H54 (cell line): ENCODE measurements at regions not wholly inside any gene's neighbourhood (a gene's known extent, or its start where the extent isn't known, plus 50 kb on each side); places are given as distances from the start of the nearest gene placed in this dataset.
A peak's percentile ranks its signal among the peaks of the same experiment; 100 is the strongest.

Experiments
- DNase-seq: peaks from one replicate; pipeline ENCODE4 v3.0.0; 2011; ENCODE audit warnings: low spot score, mixed read lengths; ENCODE audit not compliant: insufficient read length
- FAIRE-seq: peaks from 3 replicates; lab custom pipeline; 2011; peaks lifted over from hg19 to GRCh38; lab: Jason Lieb, UNC
- POLR2A ChIP-seq: IDR thresholded peaks from 2 replicates; pipeline ENCODE4 v1.6.1; 2011; ENCODE audit warnings: low read depth, mild to moderate bottlenecking, low read length

DNA sequence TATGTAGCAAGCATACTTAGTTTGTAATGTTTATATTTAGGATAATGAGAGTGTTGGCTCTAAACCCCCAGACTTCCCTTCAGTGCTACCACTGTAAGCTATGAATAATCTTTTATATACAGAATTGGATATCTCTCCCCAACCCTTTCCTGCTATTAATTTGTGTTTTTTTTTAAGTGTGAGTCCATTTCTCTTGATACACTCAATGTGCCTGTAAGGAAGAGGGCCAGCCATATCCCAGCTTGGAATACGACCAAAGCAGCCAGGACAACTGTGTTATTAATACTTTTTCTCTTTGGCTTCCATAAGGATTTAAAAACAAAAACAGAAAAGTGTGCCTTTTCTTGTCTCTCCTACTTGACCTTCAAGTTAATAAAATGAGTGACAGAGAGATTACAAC, 116.7 kb downstream of the SNAPC1 start:
- no peak for FAIRE-seq
- TF ChIP-seq POLR2A, result no peak
- DNase-seq, result no peak

DNA sequence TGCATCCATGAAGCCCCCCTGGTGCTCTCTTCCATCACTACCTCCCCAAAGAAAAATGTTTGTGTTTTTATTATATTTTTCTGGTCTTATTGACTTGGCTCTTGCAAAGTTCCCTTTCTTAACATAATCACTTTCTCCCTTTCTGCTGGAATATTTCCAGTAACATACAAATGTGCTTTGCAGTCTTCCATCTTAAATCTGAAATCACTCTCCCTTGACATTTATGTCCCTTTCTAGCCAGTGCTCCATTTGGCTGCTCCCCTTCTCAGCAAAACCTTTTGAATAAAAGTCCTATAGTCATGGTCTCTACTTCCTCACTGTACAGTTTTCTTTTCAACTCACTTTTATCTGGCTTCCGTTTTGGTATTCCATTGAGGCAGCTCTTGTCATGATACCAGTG, 118.8 kb downstream of the SNAPC1 start:
- TF ChIP-seq POLR2A, result no peak
- DNase-seq, result no peak
- FAIRE-seq, result no peak

DNA sequence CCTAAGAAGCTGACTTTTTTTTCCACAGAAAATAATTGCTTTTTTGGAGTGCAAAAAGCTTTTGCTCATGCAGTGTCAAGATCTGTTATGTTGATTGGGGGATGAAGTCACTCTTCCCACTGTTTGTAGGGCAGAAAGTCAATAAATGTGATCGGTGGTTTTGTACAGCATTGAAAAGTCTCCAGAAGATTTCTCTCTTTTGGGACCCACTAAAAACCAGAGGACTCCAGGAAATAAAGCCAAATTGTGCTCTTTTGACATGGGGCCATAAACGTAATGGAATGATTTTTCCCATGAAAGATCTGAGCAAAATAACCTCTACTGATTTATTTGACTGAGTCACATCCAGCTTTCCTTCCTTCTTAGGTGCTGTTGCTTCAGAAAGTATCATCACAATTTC, 122.5 kb downstream of the SNAPC1 start:
- DNase-seq (no peak), FAIRE-seq (no peak)
- no peak for TF ChIP-seq POLR2A

DNA sequence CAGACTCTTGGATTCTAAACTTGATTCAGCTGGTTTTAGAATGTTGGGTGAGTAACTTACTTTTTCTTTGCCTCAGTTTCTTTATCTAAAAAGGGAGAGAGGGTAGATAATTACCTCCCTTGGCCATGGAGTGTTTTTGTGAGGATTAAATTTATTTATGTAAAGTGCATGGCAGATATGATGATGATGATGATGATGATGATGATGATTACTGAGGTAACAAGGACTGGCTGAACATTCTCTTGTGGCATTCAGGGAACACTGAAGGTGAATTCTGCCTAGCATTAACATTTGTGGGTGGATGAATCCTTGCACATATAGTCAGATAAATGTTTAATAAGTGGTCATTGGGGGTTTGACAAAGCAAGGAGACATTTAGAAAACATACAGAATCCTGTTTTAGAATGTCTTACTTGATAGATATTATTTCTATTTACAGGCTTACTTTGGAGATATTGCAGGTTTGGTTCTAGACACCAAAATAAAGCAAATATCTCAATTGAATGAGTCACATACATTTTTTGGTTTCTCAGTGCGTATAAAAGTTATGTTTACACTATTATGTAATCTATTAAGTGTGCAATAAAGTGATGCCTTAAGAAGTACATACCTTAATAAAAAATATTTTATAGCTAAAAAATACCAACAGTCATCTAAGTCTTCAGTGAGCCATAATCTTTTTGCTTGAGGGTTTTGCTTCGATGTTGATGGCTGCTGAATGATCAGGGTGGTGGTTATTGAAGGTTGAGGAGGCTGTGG, 123.2 kb downstream of the SNAPC1 start:
- no peak for TF ChIP-seq POLR2A
- DNase-seq (no peak), FAIRE-seq (no peak)

DNA sequence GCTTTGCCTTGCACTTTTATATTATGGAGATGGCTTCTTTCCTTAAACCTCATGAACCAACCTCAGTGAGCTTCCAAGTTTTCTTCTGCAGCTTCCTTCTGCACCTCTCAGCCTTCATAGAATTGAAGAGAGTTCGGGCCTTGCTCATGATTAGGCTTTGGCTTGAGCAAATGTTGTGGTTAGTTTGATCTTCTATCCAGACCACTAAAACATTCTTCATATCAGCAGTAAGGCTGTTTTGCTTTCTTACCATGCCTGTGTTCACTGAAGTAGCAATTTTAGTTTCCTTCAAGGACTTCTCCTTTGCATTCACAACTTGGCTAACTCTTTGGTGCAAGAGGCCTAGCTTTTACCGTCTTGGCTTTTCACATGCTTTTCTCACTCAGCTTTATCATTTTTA, 125.4 kb downstream of the SNAPC1 start:
- no peak for TF ChIP-seq POLR2A
- FAIRE-seq, result no peak
- no peak for DNase-seq

DNA sequence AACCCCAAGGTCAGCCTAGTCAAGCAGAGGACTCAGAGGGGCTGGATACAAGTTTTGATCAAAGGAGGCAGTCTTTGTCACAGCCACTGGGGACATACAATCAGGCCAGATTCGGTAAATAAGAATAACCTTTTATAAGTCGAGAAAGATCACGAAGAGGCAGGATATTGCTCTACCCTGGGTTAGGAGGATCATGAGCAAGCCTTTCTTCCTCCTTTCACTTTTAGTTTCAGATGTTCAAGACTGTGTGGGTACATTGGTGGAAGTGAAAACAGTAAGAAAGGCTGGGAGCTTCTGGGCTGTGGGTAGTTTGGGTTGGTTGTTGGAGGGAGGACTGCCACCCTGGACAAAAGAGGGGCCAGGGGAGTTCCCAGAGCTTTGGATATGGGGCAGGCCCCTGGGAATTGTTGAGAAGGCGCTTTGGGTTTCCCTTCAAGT, 127.7 kb downstream of the SNAPC1 start:
- FAIRE-seq, result no peak
- no peak for DNase-seq
- no peak for TF ChIP-seq POLR2A

DNA sequence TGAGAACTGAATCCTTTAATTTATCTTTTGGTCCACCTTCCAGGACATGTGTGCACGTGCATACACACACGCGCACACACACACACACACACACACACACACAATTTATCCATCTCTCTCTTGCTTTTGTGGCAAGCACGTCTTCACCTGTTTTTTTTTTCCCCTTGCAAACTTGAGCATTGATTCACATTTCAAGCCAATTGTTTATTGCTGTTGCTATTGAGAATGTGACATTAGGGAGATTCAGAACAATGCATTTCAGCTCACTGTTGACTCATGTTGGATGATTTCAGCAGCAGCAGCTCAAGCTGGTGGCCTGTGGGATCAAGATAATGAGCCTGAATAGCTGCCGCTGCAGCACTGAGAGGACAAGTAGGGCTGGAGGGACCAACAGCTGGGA, 128.9 kb downstream of the SNAPC1 start:
- no peak for TF ChIP-seq POLR2A
- DNase-seq, result no peak
- FAIRE-seq, result no peak

DNA sequence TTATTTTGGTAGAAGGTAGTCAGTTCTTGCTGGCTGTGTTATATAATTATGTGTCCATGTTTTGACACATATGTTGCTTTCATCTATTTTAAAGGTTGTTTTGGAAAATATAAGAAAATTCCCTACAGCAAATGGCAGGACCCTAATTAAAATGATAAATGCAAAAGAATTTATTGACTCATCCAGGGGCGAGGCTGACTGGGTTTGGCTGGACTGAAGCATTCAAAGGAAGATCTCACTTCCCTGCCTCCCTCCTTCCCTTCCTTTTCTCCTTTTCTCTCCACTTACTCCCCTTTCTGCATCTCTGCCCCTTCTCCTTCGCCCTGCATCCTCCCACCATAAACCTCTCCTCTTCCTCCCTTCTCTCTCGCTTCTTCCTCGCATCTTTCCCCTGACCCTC, 129.6 kb downstream of the SNAPC1 start:
- FAIRE-seq (no peak), DNase-seq (no peak)
- TF ChIP-seq POLR2A, result no peak

DNA sequence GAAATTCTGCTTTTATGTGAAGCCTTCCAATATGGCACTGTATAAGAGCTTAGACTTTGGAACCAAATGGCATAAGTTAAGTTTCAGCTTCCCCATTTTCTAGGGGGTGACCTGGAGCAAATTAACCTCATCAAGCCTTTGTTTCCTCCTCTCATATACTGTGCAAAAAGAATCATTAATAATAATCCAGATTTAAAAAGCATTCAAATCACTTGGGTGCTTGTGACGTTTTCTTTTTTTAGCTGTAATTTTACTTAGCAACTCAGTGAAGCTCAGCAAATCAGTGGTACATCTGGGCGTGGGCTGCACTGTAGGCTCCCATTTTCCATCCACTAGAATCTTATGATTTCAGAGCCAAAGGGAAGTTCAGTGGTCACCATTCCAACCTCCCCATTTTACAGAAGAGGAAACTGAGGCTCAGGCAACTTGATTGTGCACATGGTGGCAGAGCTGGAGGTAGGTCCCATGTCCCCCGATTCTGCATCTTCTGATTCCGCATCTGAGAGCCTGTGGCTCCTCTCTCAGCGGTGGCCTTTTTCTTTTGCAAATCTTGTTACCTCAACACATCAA, 131.2 kb downstream of the SNAPC1 start:
- FAIRE-seq, result no peak
- DNase-seq, result no peak

DNA sequence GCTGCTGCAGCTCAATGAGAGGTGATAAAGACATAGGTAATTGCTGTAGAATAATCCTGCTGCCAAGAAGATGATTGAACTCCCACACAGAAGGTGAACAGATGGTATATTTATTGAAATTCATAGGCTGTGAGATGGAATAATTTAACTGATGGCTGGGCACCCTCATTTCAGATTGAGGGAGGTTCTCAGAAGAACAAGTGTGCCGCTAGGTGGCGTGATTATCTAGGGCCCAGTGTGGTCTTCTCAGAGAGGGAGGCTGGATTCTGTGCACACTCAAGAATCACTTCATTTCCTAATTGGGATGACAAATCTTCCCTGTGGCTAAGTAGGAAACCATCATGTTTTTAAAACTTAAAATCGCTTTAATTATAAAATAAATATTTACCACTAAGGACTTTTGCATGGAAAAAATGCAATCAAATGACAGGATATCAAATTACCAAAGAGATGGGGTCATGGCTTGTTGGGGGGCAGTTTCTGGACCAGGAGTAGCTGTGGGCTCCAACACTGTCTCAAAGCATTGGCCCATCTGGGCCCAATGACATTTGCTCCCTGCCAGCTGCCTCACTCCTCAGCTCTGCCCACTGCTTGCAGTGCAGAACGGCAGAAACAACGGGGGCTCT, 132.3 kb downstream of the SNAPC1 start:
- FAIRE-seq, result peak; percentile 81
- no peak for TF ChIP-seq POLR2A
- DNase-seq, result peak; percentile 30

More for the DNA sequence above, 131.2 kb downstream of the SNAPC1 start:
- TF ChIP-seq POLR2A, result no peak

DNA sequence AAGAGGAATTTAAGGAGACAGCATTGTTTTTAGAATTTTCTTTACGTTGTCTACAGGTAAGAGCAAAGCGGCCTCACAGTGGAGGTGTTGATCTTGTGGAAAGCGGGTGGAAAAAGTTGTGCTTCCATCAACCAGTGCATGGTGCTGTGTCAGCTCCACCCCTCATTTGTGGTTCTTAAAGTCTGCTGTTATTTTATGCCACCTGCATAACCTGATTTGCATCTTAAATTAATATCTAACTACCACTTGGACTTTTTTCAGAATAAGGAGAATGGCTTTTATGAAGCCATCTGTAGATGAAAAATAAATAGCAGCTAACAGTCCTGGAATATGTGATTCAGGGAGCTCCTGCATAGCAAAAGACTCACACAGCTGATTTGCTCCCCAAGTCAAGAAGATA, 135.1 kb downstream of the SNAPC1 start:
- no peak for TF ChIP-seq POLR2A
- DNase-seq (no peak), FAIRE-seq (no peak)

DNA sequence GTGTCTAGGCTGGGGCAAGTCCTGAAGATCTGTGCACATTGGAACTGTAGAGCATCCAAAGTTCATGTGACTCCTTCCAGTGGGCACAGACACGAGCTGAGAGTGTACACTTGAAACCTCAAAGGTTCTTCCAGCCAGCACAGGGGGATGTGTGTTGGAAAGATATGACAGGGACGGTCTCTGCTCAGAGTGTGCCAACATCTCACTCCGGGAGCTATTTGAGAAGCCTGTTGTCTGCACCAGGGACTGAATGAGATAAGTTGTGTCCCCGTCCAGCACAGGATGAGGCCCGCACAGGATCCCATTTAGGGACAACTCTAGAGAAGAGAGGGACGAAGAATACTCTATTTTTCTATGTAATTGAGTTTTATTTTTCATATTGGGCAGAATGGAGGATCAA, 136.3 kb downstream of the SNAPC1 start:
- DNase-seq (no peak), FAIRE-seq (no peak)
- no peak for TF ChIP-seq POLR2A

DNA sequence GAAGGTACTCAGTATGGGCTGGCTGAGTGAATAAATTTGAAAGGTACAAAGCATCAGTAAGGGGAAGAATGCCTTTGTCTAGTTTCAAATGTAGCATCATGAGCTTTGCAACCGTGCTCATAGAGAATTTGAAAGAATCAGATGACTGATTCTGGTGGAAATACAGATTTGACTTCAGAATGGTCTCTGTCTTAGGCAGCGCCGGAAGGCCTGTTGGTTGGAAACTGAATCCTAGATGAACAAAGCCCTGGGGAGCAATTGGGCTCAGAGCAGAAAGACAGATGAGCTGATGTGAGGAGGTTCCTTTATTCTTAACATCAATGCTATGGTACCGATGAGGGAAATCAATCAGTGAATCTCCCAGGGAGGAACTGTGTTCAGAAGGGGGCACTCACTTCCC, 137.3 kb downstream of the SNAPC1 start:
- DNase-seq (no peak), FAIRE-seq (no peak)
- TF ChIP-seq POLR2A, result no peak

DNA sequence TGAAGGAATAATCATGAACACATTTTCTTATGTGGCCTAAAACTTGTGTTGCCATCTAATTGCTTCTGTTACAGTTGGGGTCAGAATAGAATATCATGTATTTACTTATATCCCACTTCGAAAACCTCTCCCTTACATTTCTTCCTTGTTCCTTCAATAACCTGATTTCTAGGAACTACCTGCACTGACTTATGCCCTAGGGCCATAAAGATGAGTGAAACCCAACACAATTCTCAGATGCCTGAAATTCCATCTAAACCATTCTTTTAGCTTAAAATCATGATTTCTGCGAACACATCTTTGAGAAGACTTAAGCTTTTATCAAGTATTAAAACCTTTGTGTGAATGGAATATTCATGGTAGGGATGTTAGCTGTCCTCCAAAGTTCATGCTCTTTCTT, 142.7 kb downstream of the SNAPC1 start:
- FAIRE-seq, result no peak

More for the DNA sequence above, 142.7 kb downstream of the SNAPC1 start:
- DNase-seq, result no peak
- no peak for TF ChIP-seq POLR2A
